ENCODE measurements at regions not wholly inside any gene's neighbourhood (a gene's known extent, or its start where the extent isn't known, plus 50 kb on each side); places are given as distances from the start of the nearest gene placed in this dataset.

DNA sequence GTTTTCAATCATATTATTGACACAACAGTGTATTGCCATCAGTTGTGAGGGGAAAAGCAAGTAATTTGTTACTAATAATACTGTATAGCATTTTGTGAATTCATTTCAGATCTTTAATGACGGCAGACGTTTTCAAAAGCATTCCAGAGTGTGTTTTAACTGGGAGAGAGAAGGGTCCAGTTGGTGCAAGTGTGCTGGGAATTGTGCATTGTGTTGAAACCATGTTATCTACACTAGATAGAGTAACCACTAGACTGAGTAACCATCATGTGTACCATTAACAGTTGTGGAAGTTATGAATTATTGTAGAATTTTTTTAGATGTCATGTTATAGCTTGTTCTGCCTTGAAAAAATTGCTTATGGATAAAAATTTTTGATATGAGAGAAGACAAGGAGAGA, 104.5 kb upstream of the VEGFC start:
- Histone ChIP-seq H3K27ac (ENCODE audit: low read depth, low read length) (no peak overlapping the region), H3K4me1 (ENCODE audit: control insufficient read depth, low read length) (no peaks in the 10 kb centered on the region), H3K79me2 (ENCODE audit: control insufficient read depth, low read length) (no peaks in the 10 kb centered on the region), H3K4me3 (ENCODE audit: low read length) (no peak overlapping the region), H4K20me1 (ENCODE audit: control insufficient read depth, insufficient read depth, low read depth, low read length) (no peaks in the 10 kb centered on the region), H3K27me3 (ENCODE audit: control insufficient read depth, low read length) (no peaks in the 10 kb centered on the region), H3K9me3 (ENCODE audit: control insufficient read depth, insufficient read depth, low read length) (no peaks in the 10 kb centered on the region), H3K4me2 (ENCODE audit: low read length) (no peak overlapping the region), H3K36me3 (ENCODE audit: control insufficient read depth, low read length) (no peaks in the 10 kb centered on the region), H3F3A (ENCODE audit: control insufficient read depth, insufficient read depth) (no peaks in the 10 kb centered on the region), H3K9me2 (replicated peaks; ENCODE audit: control insufficient read depth, low read length) (no peaks in the 10 kb centered on the region)
- TF ChIP-seq, protein P1, sequence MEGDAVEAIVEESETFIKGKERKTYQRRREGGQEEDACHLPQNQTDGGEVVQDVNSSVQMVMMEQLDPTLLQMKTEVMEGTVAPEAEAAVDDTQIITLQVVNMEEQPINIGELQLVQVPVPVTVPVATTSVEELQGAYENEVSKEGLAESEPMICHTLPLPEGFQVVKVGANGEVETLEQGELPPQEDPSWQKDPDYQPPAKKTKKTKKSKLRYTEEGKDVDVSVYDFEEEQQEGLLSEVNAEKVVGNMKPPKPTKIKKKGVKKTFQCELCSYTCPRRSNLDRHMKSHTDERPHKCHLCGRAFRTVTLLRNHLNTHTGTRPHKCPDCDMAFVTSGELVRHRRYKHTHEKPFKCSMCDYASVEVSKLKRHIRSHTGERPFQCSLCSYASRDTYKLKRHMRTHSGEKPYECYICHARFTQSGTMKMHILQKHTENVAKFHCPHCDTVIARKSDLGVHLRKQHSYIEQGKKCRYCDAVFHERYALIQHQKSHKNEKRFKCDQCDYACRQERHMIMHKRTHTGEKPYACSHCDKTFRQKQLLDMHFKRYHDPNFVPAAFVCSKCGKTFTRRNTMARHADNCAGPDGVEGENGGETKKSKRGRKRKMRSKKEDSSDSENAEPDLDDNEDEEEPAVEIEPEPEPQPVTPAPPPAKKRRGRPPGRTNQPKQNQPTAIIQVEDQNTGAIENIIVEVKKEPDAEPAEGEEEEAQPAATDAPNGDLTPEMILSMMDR (IDR thresholded peaks at IDR 0.05; ENCODE audit: low read depth, low read length, poor library complexity, severe bottlenecking) = no peak
- no peak for TF ChIP-seq EZH2phosphoT487 (IDR thresholded peaks at IDR 0.05; ENCODE audit: borderline replicate concordance, low read length)

DNA sequence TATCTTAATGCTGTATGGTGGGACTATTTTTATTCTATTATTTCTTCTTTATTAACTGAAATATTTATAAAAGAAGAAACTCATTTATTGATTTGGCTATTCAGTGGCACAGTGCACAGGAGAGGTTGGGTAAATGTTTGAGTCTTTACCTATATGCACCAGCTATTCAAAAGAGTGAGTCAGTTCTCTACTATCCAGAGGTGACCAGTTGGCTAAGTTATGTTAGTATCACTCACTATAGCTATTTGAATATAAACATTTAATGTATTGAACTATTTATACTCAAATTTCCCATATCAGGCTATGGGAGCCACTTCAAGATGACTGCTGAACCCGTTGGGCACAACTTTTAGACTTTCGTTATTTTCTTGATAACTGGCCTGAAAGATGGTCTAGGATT, 106.1 kb upstream of the VEGFC start:
- Histone ChIP-seq H3K4me3 (ENCODE audit: low read length) (no peak overlapping the region), H3K4me1 (ENCODE audit: control insufficient read depth, low read length) (no peaks in the 10 kb centered on the region), H3K4me2 (ENCODE audit: low read length) (no peak overlapping the region), H4K20me1 (ENCODE audit: control insufficient read depth, insufficient read depth, low read depth, low read length) (no peaks in the 10 kb centered on the region), H3K36me3 (ENCODE audit: control insufficient read depth, low read length) (no peaks in the 10 kb centered on the region), H3K27ac (ENCODE audit: low read depth, low read length) (no peak overlapping the region), H3F3A (ENCODE audit: control insufficient read depth, insufficient read depth) (no peaks in the 10 kb centered on the region), H3K9me2 (replicated peaks; ENCODE audit: control insufficient read depth, low read length) (no peaks in the 10 kb centered on the region), H3K9me3 (ENCODE audit: control insufficient read depth, insufficient read depth, low read length) (no peaks in the 10 kb centered on the region), H3K27me3 (ENCODE audit: control insufficient read depth, low read length) (no peaks in the 10 kb centered on the region), H3K79me2 (ENCODE audit: control insufficient read depth, low read length) (no peaks in the 10 kb centered on the region)
- TF ChIP-seq EZH2phosphoT487 (IDR thresholded peaks at IDR 0.05; ENCODE audit: borderline replicate concordance, low read length) = no peak
- TF ChIP-seq, protein P1 (IDR thresholded peaks at IDR 0.05; ENCODE audit: low read depth, low read length, poor library complexity, severe bottlenecking) = no peak

DNA sequence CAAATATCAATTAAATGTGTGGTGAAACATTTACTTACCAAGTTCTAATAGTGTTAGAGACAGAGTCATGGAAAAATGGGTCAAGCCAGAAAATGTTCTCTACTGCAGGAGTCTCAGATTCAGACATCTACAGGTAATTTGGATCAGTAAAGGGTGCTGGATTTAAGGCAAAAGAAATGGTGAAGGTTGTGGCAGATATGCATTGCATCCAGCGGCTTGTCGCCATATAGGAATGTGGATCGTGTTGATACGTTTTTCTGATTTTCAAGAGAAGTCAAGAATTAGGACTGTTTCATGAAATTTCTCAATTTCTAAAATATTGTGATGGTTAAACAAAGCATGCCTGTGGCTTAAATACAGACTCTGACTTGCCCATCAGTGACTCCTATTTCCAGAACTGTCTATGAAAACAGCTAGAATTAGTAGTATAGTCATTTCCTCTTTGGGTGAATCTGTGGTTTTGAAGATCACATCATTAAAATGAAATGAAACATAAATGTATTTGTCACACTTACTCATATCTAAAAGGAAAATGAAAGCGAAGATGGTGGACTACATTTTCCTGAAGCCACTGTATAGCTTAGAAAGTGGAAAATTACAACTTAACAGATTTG, 110.1 kb upstream of the VEGFC start:
- Histone ChIP-seq H3K79me2 (ENCODE audit: control insufficient read depth, low read length) (no peaks in the 10 kb centered on the region), H3K9me3 (ENCODE audit: control insufficient read depth, insufficient read depth, low read length) (no peaks in the 10 kb centered on the region), H3K27me3 (ENCODE audit: control insufficient read depth, low read length) (no peaks in the 10 kb centered on the region), H3K36me3 (ENCODE audit: control insufficient read depth, low read length) (no peaks in the 10 kb centered on the region), H3K27ac (ENCODE audit: low read depth, low read length) (no peak overlapping the region), H4K20me1 (ENCODE audit: control insufficient read depth, insufficient read depth, low read depth, low read length) (no peaks in the 10 kb centered on the region), H3K4me3 (ENCODE audit: low read length) (no peak overlapping the region), H3K4me1 (ENCODE audit: control insufficient read depth, low read length) (no peaks in the 10 kb centered on the region), H3K9me2 (replicated peaks; ENCODE audit: control insufficient read depth, low read length) (no peaks in the 10 kb centered on the region), H3K4me2 (ENCODE audit: low read length) (no peak overlapping the region), H3F3A (ENCODE audit: control insufficient read depth, insufficient read depth) (no peaks in the 10 kb centered on the region)
- TF ChIP-seq EZH2phosphoT487 (IDR thresholded peaks at IDR 0.05; ENCODE audit: borderline replicate concordance, low read length) = no peak
- TF ChIP-seq, protein P1 (IDR thresholded peaks at IDR 0.05; ENCODE audit: low read depth, low read length, poor library complexity, severe bottlenecking) = no peak
